NCI-H1930 (cell line): ENCODE measurements at regions not wholly inside any gene's neighbourhood (a gene's known extent, or its start where the extent isn't known, plus 50 kb on each side); places are given as distances from the start of the nearest gene placed in this dataset.
"Not testable (repeated sequence)": the region's sequence is repeated elsewhere in the genome, so short reads cannot be mapped to it uniquely, and the experiment has no call there.

ENCODE experiments used
- DNase-seq, 2 experiments: peaks; one replicate each; lab custom pipeline; 2025; lab: John Stamatoyannopoulos, UW

- no peak for DNase-seq
Measured at GRCh38 chr14:34063470-34064164, 112.7 kb upstream of the EGLN3 start.

- no peak for DNase-seq
Measured at GRCh38 chr14:34063042-34063441, 112.2 kb upstream of the EGLN3 start.

GRCh38 chr14:34062353-34062973 is 111.6 kb upstream of the EGLN3 start:
- no peak for DNase-seq

- no peak for DNase-seq
Measured at GRCh38 chr14:34060651-34060999, 109.8 kb upstream of the EGLN3 start.

- DNase-seq = peak; percentile 55 to 87
Measured at GRCh38 chr14:34059925-34060650, 109.2 kb upstream of the EGLN3 start.

GRCh38 chr14:34059037-34059924 is 108.4 kb upstream of the EGLN3 start:
- DNase-seq = no peak

GRCh38 chr14:34058510-34058909 is 107.6 kb upstream of the EGLN3 start:
- no peak for DNase-seq

GRCh38 chr14:34056046-34056445 is 105.2 kb upstream of the EGLN3 start:
- DNase-seq = no peak

GRCh38 chr14:34055157-34055950 is 104.5 kb upstream of the EGLN3 start:
- no peak for DNase-seq

GRCh38 chr14:34053666-34054065 is 102.8 kb upstream of the EGLN3 start:
- DNase-seq = no peak

GRCh38 chr14:34052658-34053014 is 101.8 kb upstream of the EGLN3 start:
- DNase-seq = no peak

GRCh38 chr14:34051966-34052657 is 101.2 kb upstream of the EGLN3 start:
- no peak for DNase-seq

- no peak for DNase-seq
Measured at GRCh38 chr14:34050606-34051005, 99.7 kb upstream of the EGLN3 start.

- no peak for DNase-seq
Measured at GRCh38 chr14:34049790-34050189, 98.9 kb upstream of the EGLN3 start.

- not testable (repeated sequence) for DNase-seq
Measured at GRCh38 chr14:34049187-34049586, 98.3 kb upstream of the EGLN3 start.

- DNase-seq = no peak
Measured at GRCh38 chr14:34046799-34047520, 96.1 kb upstream of the EGLN3 start.

GRCh38 chr14:34044666-34045306 is 93.9 kb upstream of the EGLN3 start:
- DNase-seq = no peak

- DNase-seq = no peak
Measured at GRCh38 chr14:34044373-34044637, 93.4 kb upstream of the EGLN3 start.

- no peak for DNase-seq
Measured at GRCh38 chr14:34043627-34044372, 92.9 kb upstream of the EGLN3 start.
